HG03575 (cell line): ENCODE measurements at regions not wholly inside any gene's neighbourhood (a gene's known extent, or its start where the extent isn't known, plus 50 kb on each side); places are given as distances from the start of the nearest gene placed in this dataset.
A peak's percentile ranks its signal among the peaks of the same experiment; 100 is the strongest.
"Not testable (repeated sequence)": the region's sequence is repeated elsewhere in the genome, so short reads cannot be mapped to it uniquely, and the experiment has no call there.

Experiments used
- ATAC-seq: cut with Tn5 transposase; IDR thresholded peaks from one replicate; pipeline ENCODE4 v1.9.1; 2021; ENCODE audit not compliant: unreplicated experiment, insufficient number of reproducible peaks, low FRiP score; ENCODE audit errors: extremely low read depth

DNA sequence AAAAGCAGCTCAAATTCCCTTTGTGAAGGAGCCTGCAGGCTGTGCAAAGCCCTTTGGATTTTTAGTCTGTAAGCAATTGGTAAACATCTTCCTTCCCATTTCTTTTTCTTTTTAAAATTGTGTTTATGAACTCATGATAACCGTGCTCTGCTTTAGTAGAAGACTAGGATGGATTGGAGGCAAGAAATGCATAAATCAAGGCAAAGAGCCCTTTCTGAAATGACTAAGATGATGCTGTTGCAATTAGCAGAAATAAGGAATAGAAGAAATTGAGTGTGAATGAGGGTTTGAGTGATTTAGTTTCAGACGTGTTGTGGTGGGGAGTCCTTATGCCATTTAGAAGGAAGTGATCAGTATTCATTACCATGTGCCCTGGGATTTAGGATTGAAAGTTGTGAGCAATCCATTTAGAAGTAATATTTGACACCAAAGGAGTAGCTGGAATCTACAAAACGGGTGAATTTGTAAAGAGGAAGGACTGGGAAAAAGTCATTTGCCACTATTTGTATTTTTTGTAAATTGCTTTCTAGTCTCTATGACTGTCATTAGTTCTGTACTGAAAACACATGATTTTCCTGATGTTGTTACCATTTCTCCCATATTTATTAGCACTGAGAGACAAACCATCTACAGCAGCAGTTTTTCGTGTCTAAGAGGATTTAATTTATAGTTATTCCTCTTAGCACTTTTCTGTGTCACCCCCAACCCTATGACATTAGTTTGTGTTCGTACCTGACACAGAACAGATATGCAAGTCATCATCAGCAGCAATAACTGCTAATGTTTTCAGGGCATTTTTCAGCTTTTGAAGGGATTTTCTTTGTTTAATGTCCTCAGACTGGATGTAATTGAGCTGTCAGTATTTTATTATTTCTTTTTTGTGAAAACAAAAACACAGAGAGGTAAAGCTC is 265.0 kb downstream of the UTRN start:
- no peak for ATAC-seq

- ATAC-seq = no peak
These were observed 266.2 kb downstream of the UTRN start for GRCh38 chr6:144551339-144551738.

GRCh38 chr6:144555066-144555465 is 269.9 kb downstream of the UTRN start:
- no peak for ATAC-seq

DNA sequence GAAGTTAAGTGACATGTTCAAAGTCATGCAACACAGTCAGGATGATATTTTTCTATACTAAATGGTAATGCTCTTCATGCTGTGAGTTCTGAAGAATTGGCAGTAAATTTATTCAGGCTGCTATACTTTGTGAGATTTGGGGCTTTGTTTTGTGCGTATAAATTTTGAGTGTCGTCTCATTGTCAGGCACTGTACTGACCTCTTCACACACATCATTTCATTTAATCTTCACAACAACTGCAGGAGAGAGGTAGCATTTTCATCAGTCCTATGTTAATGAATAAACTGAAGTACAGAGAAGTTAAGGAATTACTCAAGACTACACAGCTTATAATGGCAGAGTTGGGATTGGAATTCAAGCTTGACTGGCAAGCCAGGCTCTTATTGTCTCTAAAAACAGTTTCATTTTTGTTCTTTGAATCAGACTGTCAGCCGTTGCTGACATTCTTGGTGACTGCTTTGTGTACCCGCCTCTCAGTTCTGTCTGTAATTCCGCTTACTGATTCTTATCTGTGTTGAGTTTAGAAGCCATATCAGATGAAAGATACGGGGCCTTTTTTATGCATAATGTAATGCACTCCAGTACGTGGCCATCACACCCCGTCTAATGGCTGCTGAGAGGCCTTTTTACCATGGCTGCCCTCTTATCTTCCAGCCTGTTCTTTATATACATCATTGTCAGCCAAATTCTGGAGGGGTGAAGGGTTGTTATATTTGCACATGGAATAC is 274.9 kb downstream of the UTRN start:
- no peak for ATAC-seq

DNA sequence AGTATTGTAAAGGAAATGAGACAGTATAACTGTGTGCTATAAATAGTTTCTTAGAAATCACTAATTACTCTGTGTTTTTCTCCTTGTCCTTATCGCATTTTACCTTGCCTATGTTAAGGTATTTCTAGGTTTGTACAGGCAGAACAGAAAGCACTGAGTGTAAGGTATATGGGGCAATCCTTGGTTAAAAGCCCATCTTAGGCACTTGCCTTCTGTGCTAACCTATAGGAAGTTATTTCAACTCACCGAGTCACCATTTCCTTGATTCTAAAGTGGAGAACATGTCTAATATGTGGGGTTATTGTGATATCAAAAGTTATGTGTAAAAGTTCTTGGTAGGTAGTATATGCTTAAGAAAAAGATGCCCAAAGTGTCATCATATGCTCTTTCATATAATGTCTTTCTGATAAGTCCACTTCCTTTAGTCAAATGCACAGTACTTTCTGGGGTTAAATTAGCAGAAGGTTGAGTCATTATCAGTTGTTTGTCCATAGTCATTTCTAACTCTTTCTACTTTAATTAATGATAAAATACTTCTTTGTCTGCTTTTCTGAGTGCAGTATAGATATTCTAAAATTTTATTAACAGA is 276.4 kb downstream of the UTRN start:
- ATAC-seq = no peak

DNA sequence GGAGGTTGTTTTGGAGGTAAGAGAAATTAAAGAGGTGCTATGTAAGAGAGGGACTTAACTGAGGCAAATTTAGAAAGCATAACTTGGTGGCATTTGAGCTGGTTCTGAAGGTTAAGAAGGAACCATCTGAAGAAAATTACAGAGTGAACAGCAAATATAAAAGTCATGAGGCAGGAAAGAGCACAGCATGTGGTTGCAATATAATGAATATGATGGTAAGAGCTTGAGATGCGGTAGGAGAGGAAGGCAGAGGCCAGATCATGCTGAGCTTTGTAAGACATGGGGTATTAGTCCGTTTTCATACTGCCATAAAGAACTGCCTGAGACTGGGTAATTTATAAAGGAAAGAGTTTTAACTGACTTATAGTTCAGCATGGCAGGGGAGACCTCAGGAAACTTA is 279.1 kb downstream of the UTRN start:
- no peak for ATAC-seq

DNA sequence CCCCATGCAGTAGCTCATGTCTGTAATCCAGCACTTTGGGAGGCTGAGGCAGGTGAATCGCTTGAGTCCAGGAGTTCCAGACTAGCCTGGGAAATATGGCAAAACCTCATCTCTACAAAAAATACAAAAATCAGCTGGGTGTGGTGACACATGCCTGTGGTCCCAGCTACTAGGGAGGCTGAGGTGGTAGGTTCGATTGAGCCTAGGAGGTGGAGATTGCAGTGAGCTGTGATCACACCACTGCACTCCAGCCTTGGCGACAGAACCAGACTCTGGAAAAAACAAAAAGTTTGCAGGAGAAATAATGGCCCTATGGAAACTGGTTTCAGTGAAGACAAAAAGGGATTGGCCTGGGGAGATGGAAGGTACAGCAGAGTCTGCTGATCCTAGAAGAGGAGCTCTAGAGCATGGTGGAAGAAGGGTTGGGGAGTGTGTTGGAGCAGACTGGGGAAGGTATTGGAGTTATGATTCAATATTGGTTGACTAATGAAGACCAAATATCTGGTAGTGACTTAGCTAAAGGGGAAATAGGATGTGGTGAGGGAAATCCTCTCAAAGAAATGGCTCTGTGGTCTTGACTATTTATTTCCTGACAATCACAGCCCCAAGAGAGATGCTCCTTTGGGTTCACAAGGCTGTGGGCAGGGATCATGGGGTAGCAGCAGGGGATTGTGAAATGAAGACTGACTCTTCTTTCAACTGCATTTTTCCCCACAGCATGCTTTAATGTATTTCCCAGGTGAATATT is 281.9 kb downstream of the UTRN start:
- no peak for ATAC-seq

GRCh38 chr6:144568241-144568640 is 283.1 kb downstream of the UTRN start:
- no peak for ATAC-seq

- not testable (repeated sequence) for ATAC-seq
These were observed 287.4 kb downstream of the UTRN start for GRCh38 chr6:144572541-144572940.

DNA sequence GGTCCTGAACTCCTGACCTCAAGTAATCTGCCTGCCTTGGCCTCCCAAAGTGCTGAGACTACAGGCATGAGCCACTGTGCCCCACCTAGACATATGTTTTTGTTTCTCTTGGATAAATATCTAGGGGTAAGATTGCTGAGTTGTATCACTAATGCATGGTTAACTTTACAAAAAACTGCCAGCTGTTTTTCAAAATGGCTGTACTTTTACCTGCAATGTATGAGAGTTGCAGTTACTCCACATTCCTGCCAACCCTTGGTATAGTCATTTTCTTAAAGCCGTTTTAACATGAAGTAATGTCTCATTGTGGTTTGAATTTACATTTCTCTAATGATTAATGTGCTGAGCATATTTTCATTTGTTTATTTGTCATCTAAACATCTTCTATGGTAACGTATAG is 289.7 kb downstream of the UTRN start:
- ATAC-seq = no peak

- ATAC-seq = no peak
These were observed 290.2 kb downstream of the UTRN start for GRCh38 chr6:144575327-144575726.

DNA sequence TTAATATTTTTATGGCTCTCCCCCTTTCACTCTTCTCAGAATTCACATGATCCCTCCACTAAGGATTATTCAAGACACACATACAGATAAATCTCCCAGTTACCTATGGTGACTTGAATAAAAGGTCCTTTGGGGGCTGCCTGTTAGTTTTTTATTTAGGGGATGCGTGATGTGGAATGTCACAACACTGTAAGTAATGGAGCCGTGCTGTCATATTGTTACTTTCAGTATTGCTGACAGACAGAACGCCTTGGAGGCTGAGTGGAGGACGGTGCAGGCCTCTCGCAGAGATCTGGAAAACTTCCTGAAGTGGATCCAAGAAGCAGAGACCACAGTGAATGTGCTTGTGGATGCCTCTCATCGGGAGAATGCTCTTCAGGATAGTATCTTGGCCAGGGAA is 291.7 kb downstream of the UTRN start:
- ATAC-seq = no peak

- no peak for ATAC-seq
These were observed 293.5 kb downstream of the UTRN start for GRCh38 chr6:144578385-144579350.

- no peak for ATAC-seq
These were observed 294.9 kb downstream of the UTRN start for GRCh38 chr6:144580039-144580438.

- ATAC-seq = no peak
These were observed 295.6 kb downstream of the UTRN start for GRCh38 chr6:144580771-144581170.

DNA sequence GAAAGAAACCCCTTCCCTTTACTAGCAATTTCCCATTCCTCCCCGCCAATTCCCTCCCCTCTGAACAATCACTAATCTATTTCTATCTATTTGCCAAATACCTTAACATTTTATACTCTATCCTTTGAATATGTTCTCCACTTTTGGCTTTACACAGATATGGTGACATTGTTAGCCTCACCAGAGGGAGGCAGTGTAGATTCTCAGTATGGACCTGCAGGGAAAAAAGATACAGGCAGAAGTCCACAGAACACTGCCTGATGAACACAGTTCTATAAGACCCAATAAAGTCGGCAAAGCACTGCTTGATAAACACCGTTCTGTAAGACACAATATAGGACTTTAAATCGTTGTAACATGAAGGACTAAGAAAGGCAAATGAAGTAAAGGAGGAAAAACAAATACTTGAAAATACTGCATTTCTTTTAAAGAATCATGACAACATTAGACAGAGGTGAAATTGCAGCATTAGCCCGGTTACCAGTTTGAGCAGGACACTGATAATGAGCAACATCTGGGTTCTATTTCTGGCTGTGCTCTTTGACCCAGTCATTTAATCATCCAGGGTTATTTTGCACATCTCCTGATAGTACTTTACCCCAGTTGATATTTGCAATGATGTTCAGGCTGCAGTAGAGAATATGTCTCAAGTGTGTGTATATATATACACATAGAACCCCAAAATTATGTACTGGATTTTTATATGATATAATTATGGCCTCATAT is 296.8 kb downstream of the UTRN start:
- ATAC-seq = no peak

DNA sequence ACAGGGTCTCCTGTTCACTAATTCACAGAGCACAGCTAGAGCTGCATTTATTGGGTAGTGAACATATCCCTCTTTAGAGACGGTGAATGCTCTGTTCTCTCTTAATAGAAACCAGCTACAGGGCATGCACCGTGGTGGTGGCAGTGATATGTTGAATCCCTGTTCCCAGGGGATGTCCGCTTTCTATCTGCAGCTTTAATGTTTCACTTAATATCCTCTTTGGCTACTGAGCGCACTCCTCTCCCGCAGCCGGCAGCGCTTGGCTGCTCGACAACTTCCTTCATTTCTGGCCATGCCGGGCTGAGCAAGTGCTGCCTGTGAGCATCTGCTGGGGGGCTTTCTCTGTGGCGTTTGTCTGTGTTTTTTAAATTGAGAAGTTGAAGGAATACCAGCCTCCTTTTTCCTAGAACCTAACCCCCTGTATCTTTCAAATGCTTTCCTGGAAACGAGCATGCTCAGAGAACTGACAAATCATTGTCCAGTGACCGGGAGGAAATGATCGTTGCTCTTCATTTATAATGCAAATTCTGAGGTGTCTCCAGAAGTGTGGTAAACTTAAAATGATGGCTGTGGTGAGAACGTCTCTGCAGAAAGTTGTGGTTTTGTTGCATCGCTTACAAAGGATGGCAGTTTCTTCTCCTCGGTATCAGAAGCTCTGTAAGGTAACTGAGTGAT is 297.9 kb downstream of the UTRN start:
- peak; percentile 94 for ATAC-seq
